GM19324 (cell line): ENCODE measurements at regions not wholly inside any gene's neighbourhood (a gene's known extent, or its start where the extent isn't known, plus 50 kb on each side); places are given as distances from the start of the nearest gene placed in this dataset.
A peak's percentile ranks its signal among the peaks of the same experiment; 100 is the strongest.
"Not testable (repeated sequence)": the region's sequence is repeated elsewhere in the genome, so short reads cannot be mapped to it uniquely, and the experiment has no call there.

Experiments
- ATAC-seq: cut with Tn5 transposase; IDR thresholded peaks from one replicate; pipeline ENCODE4 v1.9.1; 2021; ENCODE audit warnings: mild to moderate bottlenecking, moderate library complexity; ENCODE audit not compliant: unreplicated experiment, low FRiP score

GRCh38 chr9:64370344-64370743 is 914.7 kb downstream of the FOXD4L5 start:
- ATAC-seq, result not testable (repeated sequence)

GRCh38 chr9:64369644-64370043 is 915.4 kb downstream of the FOXD4L5 start:
- not testable (repeated sequence) for ATAC-seq

GRCh38 chr9:64369114-64369513 is 915.9 kb downstream of the FOXD4L5 start:
- peak; percentile 100 for ATAC-seq

- not testable (repeated sequence) for ATAC-seq
Observed at GRCh38 chr9:64368644-64368942, 916.4 kb downstream of the FOXD4L5 start.

GRCh38 chr9:64367826-64368643 is 917.0 kb downstream of the FOXD4L5 start:
- ATAC-seq, result not testable (repeated sequence)
